Caki2 (cell line): ENCODE measurements at regions not wholly inside any gene's neighbourhood (a gene's known extent, or its start where the extent isn't known, plus 50 kb on each side); places are given as distances from the start of the nearest gene placed in this dataset.

Experiments
- DNase-seq: peaks from one replicate; pipeline ENCODE4 v3.0.0-alpha.2; 2015; ENCODE audit warnings: low read depth
- in situ Hi-C: cut with HindIII; loops from 2 replicates; pipeline ENCODE4 v1.10.0; 2016; ENCODE audit warnings: low sequenced_read_pairs, low pct_unique_long_range_greater_than_20kb, mixed read lengths

DNA sequence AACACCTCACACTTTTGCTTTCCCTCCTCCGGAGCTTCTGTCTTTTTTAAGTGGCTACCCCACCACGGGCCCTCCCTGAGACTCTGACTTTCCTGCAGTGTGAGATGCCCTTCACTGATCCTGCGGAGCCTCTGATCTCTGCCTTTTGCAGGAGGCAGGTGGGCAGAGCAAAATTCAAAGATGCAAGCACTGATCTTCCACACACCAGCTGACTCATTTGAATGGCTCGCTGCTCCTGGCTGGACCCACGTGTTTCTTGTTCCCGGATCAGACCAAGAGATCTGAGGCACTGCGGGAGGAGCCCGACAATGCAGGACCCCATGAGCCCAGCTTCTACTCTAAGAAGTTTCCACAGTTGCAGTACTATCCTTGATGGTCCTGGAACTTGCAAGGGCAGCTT lies 1607.9 kb upstream of the TENM3 start:
- in situ Hi-C loops = no loop called here
- DNase-seq = peak; percentile 31

DNA sequence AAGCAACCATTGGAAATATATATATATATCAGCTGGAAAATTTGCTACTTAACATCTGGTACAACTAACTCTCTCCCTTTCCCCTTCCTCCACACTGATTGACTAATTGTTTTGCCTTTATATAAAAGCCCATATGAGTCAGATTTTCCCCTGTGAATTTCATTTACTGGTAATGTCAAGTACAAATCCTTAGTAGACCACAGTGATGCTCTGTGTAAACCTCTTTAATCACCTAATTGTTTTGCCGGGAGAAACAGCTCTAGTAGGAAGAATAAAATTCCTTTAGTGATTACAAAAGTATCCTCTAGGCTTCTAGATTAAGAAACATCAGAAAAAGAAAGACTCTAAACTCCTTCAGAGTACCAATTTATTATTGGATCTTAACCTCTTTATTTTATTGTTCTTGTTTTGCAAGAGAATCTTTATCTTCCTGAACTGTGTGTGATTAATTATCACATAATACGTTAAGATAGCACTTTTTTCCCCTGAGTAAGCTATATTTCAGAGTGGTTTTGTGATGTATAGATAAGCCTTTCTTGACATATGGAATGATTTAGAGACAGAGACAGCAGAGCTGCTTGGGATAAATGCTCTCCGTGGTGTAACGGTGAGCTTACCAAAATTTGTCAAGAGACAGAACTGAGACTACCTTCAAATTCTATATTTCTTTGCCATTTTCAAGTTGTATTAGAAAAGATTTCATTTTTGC lies 1606.4 kb upstream of the TENM3 start:
- in situ Hi-C loops = no loop called here
- DNase-seq = peak; percentile 6

DNA sequence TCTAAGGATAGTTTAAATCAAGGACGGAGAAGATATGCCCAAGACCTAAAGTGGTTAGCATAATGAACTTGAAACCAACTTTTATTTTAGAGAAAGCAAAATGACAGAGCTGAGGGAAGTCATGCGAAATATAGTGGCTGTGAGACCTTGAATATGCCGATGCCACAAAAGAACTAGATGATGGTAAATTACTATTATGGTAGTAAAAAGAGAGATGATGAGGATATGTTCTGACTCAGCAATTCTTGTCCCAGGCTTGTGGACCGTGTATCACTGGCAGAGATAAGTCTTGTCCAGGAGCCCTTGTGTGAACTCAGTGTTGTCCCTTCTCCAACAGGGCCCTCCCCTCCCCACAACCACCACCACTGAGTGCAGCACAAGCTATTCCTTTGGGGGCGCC lies 1605.6 kb upstream of the TENM3 start:
- DNase-seq = no peak
- in situ Hi-C loops = no loop called here

DNA sequence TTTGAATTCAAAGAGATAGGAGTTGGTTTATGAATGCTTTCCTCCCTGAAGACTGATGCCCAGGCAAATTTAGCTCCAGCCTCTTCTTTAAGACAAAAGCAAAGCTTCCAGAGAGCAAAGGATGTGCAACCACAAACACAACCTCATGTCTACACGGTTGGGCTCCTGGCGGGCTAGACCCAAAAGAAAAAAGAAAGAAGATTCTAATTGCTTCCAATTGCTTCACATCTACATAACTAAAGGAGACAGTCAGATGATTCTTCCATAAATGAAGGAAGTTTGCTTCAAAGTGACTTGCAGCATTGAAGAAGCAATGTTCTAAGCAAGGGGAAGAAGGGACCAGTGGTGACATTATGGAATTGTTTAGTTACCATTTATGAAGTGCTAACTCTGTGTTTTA lies 1603.0 kb upstream of the TENM3 start:
- in situ Hi-C loops = no loop called here
- DNase-seq = no peak

DNA sequence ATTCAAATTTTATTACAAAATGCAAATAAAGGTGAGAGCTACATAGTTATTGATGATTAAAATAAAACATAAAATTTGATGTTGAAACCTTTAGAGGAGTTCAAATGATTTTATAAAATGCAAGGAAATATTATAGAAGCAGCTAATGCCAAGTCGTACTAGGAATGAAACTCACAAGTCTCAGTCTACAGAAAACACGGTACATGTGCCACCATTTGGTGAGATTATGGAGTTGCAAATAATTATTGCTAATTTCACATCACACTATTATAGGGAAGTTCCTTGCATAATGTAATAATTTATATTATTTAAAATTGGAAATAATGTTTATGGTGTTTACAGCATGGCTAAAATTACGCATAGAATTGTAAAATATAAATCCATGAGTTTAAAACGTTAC lies 1601.7 kb upstream of the TENM3 start:
- DNase-seq = no peak
- in situ Hi-C loops = no loop called here

DNA sequence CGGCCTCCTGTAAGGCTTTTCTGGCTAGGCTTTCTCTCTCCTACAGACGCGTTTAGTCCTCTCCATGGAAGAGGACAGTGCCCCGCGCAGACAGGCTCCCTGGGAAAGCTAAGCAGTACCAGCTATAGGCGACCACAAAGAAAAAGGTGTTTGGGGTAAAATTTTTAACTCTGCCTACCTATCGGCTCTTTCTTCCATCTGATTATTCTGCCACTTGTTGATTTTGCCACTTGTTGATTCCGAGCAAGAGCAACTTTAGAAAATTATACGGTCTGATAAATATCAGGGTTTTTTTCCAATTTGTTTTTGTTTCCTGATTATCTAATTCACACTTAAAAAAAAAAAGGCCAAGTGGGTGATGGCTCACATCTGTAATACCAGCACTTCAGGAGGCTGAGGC lies 1600.5 kb upstream of the TENM3 start:
- in situ Hi-C loops = no loop called here
- no peak for DNase-seq

DNA sequence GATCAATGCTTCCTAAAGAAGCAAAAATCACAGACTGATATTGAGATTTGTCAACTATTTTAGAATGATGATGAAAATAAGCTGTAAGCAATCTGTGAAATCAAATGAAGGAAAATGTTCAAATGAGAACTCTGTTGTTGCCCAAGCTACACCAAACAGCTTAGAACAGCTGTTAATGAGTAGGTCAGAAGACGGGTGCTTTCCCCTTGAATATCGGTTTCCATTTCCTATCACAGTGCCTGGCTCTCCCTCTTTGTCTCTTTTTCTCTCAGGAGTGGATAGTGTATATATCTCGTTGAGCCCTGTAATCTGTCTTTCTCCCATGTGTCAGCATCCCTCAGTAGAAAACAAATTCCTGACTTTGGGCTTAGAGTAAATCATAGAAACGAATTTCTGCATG lies 1592.9 kb upstream of the TENM3 start:
- no peak for DNase-seq
- in situ Hi-C loops = no loop called here

DNA sequence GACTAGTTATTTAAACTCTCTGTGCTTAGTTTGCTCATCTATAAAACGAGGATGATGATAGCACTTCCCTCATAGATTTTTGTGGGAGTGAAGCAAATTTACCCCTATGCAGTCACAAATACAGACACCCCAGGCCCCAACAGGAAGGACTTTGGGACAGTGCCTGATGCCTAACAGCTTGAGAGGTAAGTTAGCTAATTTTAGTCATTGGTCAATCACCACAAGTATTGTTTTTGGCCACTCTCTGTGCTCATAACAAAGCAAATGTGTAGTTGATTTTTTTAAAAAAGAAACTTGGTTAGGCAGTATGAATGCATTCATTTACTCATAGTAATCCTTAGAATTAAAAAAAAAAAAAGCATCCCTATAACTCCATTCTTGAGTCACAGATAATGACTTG lies 1590.7 kb upstream of the TENM3 start:
- in situ Hi-C loops = no loop called here
- no peak for DNase-seq

DNA sequence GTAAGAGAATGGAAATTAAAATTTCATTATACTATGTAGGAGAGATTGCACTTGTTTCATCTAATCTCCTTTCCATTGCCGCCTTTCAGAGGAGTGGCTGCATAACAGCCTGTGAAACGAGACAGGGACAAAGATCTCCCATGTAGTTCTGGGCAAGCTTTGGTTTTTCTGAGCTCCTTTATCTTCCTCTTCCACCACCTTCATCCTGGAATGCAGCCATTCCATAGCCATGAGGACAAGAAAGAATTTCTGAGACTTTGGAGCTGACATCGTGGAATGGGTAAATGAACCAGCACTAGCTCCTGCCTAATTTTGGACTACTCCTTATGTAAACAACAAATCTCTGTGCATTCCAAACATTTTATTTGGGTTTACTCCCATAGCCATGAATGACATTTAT lies 1587.3 kb upstream of the TENM3 start:
- DNase-seq = no peak
- in situ Hi-C loops = no loop called here

DNA sequence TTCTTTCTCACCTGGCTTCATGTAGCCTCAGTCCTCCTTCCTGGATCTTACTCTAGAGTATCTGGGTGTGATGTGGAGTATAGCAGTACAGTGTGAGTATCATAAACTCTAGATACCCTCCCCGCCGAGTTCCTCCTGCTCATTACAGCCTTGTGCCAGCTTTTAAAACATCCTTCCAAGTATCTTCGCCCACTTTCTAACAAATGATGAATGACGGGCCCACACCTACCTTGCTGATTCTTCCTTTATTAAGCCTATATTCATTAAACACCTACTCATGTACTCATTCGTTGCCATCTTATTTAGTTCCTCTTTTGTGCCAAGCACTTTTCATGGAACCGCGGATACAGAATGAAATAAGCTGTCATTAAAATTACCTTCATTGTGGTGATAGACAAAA lies 1585.3 kb upstream of the TENM3 start:
- in situ Hi-C loops = no loop called here
- no peak for DNase-seq

DNA sequence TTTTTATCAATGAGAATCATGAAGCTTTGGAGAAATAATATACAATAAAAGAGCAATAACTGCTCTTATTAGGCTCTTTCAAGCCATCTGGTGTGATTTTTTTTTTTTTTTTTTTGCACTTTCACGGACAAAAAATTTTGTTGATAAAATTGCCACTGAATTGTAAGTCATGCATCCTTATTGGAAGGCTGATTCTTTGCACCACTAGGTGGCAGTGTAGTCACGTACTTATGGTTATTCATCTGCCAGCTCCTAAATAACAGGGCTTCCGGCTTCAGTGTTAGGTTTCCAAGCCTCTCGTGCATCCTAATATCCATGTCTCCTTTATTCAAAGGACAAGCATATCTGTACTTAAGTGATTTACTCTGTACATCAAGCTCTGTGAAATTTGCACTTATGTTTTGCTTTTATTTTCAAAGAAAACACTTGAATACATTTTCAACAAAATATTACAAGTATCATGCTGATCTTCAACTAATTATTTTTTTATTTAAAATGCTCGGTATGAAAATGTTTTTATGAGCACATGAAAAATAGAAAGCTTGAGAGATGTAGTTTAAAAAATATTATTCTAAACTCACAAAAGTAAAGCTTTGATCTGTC lies 1578.3 kb upstream of the TENM3 start:
- DNase-seq = peak; percentile 60
- in situ Hi-C loops = no loop called here

DNA sequence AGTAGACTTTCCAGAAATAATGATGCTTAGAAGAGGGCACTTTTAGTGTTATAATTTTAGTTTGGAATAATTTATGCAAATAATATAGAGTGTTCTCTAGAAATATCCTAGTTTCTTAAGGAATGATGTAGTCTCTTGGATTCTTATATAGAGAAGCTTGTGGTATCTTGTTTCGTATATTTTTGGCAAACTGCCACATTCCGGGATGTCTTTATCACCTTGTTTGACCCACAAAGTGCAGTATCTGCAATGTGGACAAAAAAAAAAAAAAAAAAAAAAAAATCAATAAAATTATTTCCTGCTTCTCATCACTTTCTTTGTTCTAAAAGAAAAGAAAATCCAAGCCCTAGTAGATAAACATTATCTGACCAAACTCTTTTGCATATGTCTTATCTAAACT lies 1577.7 kb upstream of the TENM3 start:
- DNase-seq = no peak
- in situ Hi-C loops = no loop called here

DNA sequence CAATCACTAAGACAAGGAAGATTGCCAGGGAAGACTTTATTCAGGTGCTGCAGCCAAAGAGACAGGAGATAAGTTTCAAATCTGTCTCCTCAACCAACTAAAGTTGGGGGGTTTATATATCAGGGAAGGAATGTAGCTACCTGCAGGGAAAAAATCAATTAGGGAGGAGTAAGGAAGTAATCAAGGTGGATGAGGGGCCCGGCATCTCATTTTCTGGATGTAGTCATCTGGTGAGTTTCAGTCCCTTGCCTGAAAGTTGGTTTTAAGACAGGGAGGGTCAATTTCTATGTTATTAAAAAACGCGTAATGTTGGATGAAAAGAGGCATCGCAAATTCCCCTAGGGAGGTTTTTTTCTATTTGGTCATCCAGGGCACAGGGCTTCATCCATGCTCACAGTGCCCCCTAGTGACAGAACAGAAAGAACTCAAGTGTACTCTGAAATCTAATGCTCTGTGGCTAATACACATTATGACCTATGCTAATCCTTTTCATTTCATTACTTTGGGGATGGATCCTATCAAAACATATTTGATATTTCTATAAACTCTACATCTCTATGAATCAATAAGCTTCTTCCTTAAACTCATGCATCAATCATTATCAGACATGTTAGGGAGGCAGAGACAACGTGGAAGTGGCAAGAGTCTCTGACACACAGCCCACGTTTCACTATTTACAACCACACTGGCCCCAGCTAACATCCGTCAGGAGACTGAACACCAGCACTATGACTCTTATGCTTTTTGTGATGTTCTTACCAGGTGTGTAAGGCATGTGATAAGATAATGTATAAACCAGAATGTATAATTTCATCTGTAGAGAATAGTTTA lies 1577.0 kb upstream of the TENM3 start:
- in situ Hi-C loops = no loop called here

DNA sequence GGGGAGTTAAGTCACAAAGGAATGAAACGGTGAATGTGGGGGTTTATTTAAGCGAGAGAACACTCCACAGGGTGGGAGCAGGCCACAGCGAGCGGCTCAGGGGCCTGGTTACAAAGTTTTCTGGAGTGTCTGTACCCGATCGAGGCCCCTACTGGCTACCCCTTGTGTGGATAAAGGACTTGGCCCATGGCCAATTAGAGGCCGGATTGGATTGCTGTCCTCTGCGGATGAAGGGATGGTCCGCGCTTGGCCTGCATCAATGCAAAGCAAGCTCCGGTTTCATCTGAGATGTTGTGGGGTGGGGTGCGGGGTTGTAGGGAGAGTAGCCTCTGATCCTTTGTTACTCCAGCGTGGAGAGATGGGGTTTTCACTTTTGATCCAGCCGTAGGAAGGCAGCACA lies 1574.5 kb upstream of the TENM3 start:
- in situ Hi-C loops = no loop called here
- no peak for DNase-seq

More for the DNA sequence above, 1577.0 kb upstream of the TENM3 start:
- peak; percentile 46 for DNase-seq

DNA sequence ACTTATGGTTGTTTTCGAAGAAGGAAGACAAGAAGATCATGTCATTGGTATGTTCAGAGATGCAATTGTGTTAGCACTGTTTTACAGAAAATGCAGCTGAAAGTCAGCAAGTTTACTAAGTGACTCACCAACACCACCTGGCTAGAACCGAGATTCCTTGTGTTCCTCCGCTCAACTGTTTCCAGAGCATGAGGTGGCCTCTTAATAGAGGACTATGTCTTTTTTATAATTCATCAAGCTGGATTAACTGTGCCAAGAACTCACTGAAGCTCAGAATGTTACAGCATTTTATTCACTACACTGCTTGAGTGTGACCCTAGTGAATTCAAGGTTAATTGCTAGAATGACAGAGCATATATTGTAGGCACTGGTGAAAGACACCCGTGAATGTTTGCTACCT lies 1573.5 kb upstream of the TENM3 start:
- DNase-seq = peak; percentile 88

DNA sequence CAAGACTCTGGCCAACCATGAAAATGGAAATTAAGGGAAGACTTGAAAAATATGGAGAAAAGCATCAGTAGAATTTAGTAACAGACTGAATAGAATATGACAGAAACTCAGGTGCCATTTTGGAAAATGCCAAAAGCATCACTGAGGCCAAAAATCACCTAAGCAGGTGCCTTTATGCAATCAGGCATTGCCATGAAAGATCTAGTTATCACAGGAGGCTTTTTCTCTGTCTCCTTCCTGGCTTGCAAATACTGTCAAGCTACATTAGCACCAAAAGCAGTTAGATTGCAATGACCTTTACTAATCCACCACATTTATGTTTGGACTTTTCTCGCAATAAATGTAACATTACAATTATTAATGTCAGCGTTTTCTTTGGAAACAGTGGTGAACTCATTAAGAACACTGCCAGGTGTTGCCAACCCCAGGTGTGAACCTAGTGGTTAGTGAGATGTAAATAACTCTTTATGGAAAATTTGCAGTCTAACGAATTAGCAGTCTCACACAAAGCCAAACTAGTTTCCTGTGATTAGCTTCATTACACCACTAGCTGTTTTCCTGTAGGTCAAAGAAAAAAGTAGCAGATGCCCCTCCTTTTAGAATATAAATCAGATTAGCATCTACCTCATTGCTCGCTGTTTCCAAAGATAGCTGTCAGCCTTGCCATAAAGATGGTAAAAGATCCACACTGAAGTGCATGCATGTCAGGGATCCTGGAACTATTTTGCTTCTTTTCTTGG lies 1568.4 kb upstream of the TENM3 start:
- DNase-seq = no peak
- in situ Hi-C loops = no loop called here

More for the DNA sequence above, 1573.5 kb upstream of the TENM3 start:
- in situ Hi-C loops = no loop called here

DNA sequence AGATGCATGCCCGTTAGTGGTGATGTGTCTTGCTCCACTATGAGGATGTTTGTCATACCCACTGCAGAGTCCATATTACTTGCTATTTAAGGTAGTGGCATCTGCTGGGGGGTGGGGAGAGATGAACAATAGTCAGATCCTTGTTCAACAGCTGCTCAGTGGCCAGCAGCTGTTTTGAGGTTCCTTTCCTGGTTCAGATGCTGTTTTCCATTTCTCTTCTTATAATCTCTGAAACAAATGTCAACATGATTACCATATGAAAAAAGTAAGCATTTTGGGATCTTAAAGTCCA lies 1567.9 kb upstream of the TENM3 start:
- in situ Hi-C loops = no loop called here
- DNase-seq = no peak

DNA sequence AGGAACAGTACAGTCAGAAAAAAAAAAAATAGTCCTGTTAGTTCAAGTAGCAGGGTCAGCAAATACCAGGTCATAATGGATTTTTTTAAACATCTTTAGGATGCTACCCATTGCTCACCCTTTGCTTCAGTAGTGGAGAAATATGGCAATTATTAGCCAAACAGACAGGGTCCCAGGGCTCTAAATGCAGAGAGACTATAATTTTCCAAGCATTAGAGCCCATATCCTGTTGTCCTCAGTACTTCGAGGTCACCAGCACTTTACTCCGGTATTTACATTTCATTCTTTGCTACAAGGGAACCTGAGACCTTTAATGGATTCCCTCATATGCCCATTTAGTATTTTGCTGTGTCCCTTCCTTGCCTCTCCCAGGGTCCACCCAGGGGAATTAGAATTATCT lies 1562.9 kb upstream of the TENM3 start:
- in situ Hi-C loops = no loop called here
- no peak for DNase-seq

DNA sequence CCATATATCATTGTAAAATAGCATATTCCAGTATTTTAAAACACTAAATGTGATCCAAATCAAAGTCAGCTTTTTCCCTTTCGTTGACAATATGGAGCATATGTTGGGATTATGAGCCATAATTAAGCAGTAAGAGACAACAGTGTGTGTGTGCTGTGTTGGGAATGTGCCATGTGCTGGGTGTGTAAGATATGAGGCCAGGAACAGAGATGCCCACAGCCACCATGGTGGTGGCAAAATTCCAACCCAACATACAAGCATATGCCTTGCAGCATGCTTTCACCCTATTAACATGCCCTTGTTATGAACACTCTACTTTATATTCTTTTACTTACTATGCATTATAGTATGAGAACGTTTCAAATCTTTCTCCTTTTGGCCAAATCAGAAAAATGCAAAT lies 1560.4 kb upstream of the TENM3 start:
- in situ Hi-C loops = no loop called here
- no peak for DNase-seq
